A673 (cell line): ENCODE measurements at regions not wholly inside any gene's neighbourhood (a gene's known extent, or its start where the extent isn't known, plus 50 kb on each side); places are given as distances from the start of the nearest gene placed in this dataset.

Source experiments
- BruUV-seq: library from RNA; stranded (reverse); fragments of 400-500 nt; replicated peaks from 2 replicates; lab custom pipeline; 2021; lab: Mats Ljungman, UMichigan
- CTCF ChIA-PET: fragments of 300-600 bp; sonication (Branson Sonifier 250); formaldehyde crosslinking; loops from one replicate; lab custom pipeline; 2022; ENCODE audit warnings: antibody characterized with exemption; lab: Charles Lee
- POLR2A ChIA-PET: fragments of 300-600 bp; sonication (Branson Sonifier 250); formaldehyde crosslinking; loops from one replicate; lab custom pipeline; 2022; ENCODE audit warnings: antibody characterized with exemption; ENCODE audit not compliant: low non-redundant PET; lab: Charles Lee
- DNase-seq: peaks from one replicate; pipeline ENCODE4 v3.0.0-alpha.2; 2015; ENCODE audit warnings: low spot score
- H3K27ac ChIP-seq: fragments of 200-600 bp; sonication (generic); 2 replicates; pipeline ENCODE4 v1.5.1; 2016; ENCODE audit warnings: mixed run types, low read depth, mild to moderate bottlenecking, mixed read lengths, antibody characterized with exemption, low read length; ENCODE audit not compliant: poor library complexity, severe bottlenecking
- H3K27me3 ChIP-seq: fragments of 200-600 bp; sonication (generic); replicated peaks from 2 replicates; pipeline ENCODE4 v1.6.1; 2017; ENCODE audit warnings: mixed run types, low read depth, mild to moderate bottlenecking, mixed read lengths, antibody characterized with exemption, low read length; ENCODE audit not compliant: insufficient read depth, poor library complexity
- H3K36me3 ChIP-seq: fragments of 200-600 bp; sonication (generic); 2 replicates; pipeline ENCODE4 v1.6.1; 2016; ENCODE audit warnings: mixed run types, mild to moderate bottlenecking, mixed read lengths, antibody characterized with exemption, low read length; ENCODE audit not compliant: insufficient read depth, poor library complexity, severe bottlenecking
- H3K4me1 ChIP-seq: fragments of 200-600 bp; sonication (generic); 2 replicates; pipeline ENCODE4 v1.6.1; 2017; ENCODE audit warnings: mixed run types, mild to moderate bottlenecking, mixed read lengths, antibody characterized with exemption, low read length; ENCODE audit not compliant: insufficient read depth, poor library complexity, severe bottlenecking
- H3K4me3 ChIP-seq: fragments of 200-600 bp; sonication (generic); 2 replicates; pipeline ENCODE4 v1.5.1; 2016; ENCODE audit warnings: low read depth, mixed run types, mild to moderate bottlenecking, mixed read lengths, low read length; ENCODE audit not compliant: poor library complexity, severe bottlenecking
- H3K9me3 ChIP-seq: fragments of 200-600 bp; sonication (generic); 2 replicates; pipeline ENCODE4 v1.6.1; 2016; ENCODE audit warnings: mixed run types, low read depth, mild to moderate bottlenecking, mixed read lengths, antibody characterized with exemption, low read length; ENCODE audit not compliant: poor library complexity, severe bottlenecking
- EZH2 ChIP-seq: fragments of 200-600 bp; sonication (generic); IDR thresholded peaks from 2 replicates; pipeline ENCODE4 v1.6.1; 2017; ENCODE audit warnings: borderline replicate concordance, low read depth, mild to moderate bottlenecking, mixed read lengths, antibody characterized with exemption, low read length; ENCODE audit not compliant: poor library complexity, severe bottlenecking
- intact Hi-C: fragments of 100-400 bp; cut with micrococcal nuclease; formaldehyde crosslinking; loops from one replicate; pipeline ENCODE4 v1.10.0; 2022; ENCODE audit not compliant: unreplicated experiment
- TF ChIP-seq, protein P1 (sequence below): fragments of 300-800, 200-600 bp; sonication (generic); conservative IDR thresholded peaks from 2 replicates; pipeline ENCODE4 v1.5.1; 2017; ENCODE audit warnings: low read depth, mild to moderate bottlenecking, antibody characterized with exemption, low read length, moderate library complexity, mixed read lengths

DNA sequence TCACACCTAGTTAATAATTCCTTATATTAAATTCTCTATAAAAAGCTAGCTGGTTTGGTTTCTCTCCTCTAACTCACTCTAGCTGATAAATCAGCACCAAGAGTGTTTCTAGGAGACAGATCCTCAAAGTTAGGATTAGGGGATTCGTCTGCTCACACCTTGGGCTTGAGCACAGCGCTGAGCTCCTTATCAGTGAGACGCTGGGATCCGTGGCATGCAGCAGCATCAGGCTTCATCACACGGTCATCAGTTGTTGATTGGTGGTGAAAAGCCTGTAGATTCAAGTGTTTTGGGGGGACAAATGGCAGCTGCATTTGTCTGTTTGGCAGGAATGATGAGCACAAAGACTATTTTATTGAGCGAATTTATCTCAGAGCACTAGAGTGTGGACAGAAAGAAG is 72.6 kb upstream of the MC2R start:
- no TSS peak for BruUV-seq
- POLR2A ChIA-PET = no interaction called here
- CTCF ChIA-PET = no interaction called here

DNA sequence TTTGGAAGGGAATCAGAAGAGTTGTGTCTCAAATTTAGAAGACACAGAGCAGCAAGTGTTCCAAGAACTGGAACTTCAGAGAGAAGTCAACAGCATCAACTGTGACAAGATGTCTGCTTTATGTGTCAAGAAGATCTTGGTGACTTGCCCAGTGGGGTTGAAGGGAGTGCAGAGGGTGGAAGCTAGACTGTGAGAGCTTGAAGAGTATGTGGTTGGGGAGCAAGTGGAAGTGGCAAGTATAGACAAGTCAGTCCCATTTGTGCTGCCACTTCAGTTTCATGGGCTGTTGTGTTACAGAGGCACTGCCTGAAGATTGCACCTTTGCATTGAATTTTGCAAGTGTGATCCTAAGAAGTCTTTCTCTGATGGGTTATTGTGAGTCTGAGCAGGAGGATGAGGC is 68.7 kb upstream of the MC2R start:
- no peak overlapping the region for H3K27ac ChIP-seq
- H3K4me1 ChIP-seq = peaks cover 2% of the 10 kb centered on the region
- no peaks in the 10 kb centered on the region for H3K9me3 ChIP-seq
- no TSS peak for BruUV-seq
- no peak overlapping the region for H3K4me3 ChIP-seq
- no peaks in the 10 kb centered on the region for H3K36me3 ChIP-seq
- no peaks in the 10 kb centered on the region for H3K27me3 ChIP-seq
- intact Hi-C loops = no loop called here
- CTCF ChIA-PET = no interaction called here
- no peak for DNase-seq
- POLR2A ChIA-PET = no interaction called here
- no peak for TF ChIP-seq EZH2
- TF ChIP-seq, protein P1, sequence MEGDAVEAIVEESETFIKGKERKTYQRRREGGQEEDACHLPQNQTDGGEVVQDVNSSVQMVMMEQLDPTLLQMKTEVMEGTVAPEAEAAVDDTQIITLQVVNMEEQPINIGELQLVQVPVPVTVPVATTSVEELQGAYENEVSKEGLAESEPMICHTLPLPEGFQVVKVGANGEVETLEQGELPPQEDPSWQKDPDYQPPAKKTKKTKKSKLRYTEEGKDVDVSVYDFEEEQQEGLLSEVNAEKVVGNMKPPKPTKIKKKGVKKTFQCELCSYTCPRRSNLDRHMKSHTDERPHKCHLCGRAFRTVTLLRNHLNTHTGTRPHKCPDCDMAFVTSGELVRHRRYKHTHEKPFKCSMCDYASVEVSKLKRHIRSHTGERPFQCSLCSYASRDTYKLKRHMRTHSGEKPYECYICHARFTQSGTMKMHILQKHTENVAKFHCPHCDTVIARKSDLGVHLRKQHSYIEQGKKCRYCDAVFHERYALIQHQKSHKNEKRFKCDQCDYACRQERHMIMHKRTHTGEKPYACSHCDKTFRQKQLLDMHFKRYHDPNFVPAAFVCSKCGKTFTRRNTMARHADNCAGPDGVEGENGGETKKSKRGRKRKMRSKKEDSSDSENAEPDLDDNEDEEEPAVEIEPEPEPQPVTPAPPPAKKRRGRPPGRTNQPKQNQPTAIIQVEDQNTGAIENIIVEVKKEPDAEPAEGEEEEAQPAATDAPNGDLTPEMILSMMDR = no peak

More for the DNA sequence above, 72.6 kb upstream of the MC2R start:
- Histone ChIP-seq H3K4me3 (no peak overlapping the region), H3K36me3 (no peaks in the 10 kb centered on the region), H3K27me3 (no peaks in the 10 kb centered on the region), H3K4me1 (peaks cover 7% of the 10 kb centered on the region), H3K27ac (no peak overlapping the region), H3K9me3 (no peaks in the 10 kb centered on the region)
- intact Hi-C loops = no loop called here
- TF ChIP-seq, protein P1 = no peak
- TF ChIP-seq EZH2 = no peak
- DNase-seq = no peak

DNA sequence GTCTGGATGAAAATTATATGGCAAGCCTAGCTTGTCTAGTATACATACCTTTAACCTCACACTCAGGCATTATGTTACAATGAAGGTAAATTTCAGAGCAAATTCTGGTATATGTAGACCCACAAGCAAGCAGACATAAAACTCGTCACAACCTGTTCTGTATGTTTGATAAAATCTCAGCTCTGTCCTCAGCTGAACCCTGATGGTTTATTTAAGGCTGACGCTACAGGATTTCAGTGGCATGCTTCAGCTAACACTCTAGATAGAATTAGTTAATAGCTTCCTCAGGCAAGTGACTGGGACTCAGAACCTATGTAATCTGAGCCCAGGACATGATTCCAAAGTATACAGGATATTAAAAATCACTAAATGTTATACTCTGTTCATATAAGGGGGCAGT is 68.2 kb upstream of the MC2R start:
- BruUV-seq = no TSS peak
- intact Hi-C loops = no loop called here

More for the DNA sequence above, 68.2 kb upstream of the MC2R start:
- Histone ChIP-seq H3K36me3 (no peaks in the 10 kb centered on the region), H3K9me3 (no peaks in the 10 kb centered on the region), H3K27ac (no peak overlapping the region), H3K4me1 (no peaks in the 10 kb centered on the region), H3K27me3 (no peaks in the 10 kb centered on the region), H3K4me3 (no peak overlapping the region)
- DNase-seq = no peak
- CTCF ChIA-PET = no interaction called here
- POLR2A ChIA-PET = no interaction called here
- TF ChIP-seq, protein P1 = no peak
- no peak for TF ChIP-seq EZH2
